VCaP (cell line): ENCODE measurements at regions not wholly inside any gene's neighbourhood (a gene's known extent, or its start where the extent isn't known, plus 50 kb on each side); places are given as distances from the start of the nearest gene placed in this dataset.
"Not testable (repeated sequence)": the region's sequence is repeated elsewhere in the genome, so short reads cannot be mapped to it uniquely, and the experiment has no call there.

ENCODE experiments used
- H3K27ac ChIP-seq: fragments of 450-650 bp; 2 replicates; pipeline ENCODE4 v1.5.1; 2017
- TF ChIP-seq, protein P1 (sequence below): fragments of 450-650 bp; conservative IDR thresholded peaks from 2 replicates; pipeline ENCODE4 v1.5.1; 2017; ENCODE audit warnings: mild to moderate bottlenecking, moderate library complexity

DNA sequence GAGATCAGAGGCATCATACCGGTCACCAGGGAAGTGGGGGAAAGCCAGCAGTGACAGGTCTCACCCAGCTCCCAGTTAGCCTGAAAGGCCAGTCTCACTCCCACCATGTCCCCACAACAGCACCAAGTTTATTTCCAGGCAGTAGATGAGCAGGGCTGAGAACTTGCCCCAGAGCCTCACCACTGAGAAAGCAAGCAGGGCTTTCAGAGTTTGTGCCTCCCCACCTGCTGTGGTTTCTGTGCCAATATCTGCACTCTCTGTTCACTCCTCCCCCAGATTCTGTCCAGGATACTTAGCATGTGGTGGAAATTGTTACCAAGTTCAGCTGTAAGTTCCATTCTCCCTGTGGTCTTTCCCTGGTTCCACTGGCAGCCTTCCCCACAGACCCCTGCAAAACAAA, 255.0 kb upstream of the HTR1E start:
- H3K27ac ChIP-seq, result no peak overlapping the region
- TF ChIP-seq, protein P1, sequence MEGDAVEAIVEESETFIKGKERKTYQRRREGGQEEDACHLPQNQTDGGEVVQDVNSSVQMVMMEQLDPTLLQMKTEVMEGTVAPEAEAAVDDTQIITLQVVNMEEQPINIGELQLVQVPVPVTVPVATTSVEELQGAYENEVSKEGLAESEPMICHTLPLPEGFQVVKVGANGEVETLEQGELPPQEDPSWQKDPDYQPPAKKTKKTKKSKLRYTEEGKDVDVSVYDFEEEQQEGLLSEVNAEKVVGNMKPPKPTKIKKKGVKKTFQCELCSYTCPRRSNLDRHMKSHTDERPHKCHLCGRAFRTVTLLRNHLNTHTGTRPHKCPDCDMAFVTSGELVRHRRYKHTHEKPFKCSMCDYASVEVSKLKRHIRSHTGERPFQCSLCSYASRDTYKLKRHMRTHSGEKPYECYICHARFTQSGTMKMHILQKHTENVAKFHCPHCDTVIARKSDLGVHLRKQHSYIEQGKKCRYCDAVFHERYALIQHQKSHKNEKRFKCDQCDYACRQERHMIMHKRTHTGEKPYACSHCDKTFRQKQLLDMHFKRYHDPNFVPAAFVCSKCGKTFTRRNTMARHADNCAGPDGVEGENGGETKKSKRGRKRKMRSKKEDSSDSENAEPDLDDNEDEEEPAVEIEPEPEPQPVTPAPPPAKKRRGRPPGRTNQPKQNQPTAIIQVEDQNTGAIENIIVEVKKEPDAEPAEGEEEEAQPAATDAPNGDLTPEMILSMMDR, result no peak

DNA sequence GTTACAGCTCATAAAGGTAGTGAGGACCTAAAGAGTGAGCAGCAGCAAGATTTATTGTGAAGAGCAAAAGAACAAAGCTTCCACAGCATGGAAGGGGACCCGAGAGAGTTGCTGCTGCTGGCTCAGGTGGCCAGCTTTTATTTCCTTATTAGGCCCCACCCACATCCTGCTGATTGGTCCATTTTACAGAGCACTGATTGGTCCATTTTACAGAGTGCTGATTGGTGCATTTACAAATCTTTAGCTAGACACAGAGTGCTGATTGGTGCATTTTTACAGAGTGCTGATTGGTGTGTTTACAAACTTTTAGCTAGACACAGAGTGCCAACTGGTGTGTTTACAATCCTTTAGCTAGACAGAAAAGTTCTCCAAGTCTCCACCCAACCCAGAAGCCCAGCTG, 256.2 kb upstream of the HTR1E start:
- H3K27ac ChIP-seq, result not testable (repeated sequence)

DNA sequence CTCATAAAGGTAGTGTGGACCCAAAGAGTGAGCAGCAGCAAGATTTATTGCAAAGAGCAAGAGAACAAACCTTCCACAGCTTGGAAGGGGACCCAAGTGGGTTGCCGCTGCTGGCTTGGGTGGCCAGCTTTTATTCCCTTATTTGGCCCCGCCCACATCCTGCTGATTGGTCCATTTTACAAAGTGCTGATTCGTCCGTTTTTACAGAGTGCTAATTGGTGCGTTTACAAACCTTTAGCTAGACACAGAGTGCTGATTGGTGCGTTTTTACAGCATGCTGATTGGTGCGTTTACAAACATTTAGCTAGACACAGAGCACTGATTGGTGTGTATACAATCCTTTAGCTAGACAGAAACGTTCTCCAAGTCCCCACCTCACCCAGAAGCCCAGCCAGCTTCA, 265.2 kb upstream of the HTR1E start:
- H3K27ac ChIP-seq, result not testable (repeated sequence)

DNA sequence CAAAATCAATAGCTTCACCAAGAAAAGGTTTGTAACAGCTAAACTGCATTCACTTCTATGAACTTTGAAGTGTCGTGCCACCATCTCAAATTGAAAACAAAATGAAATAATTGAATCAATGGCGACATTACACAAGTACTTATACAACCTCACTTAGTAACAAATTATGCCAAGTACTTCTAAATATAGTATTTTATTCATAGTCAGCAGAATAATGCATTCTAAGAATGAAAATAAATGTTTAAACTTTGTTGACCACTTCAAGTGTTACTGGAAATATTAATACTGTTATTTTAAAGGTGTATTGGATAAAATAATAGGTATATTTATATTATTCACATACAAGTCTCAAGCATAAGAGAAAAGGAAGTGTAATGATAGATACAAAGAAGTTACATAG, 280.1 kb upstream of the HTR1E start:
- H3K27ac ChIP-seq, result no peak overlapping the region
- TF ChIP-seq, protein P1, result no peak

DNA sequence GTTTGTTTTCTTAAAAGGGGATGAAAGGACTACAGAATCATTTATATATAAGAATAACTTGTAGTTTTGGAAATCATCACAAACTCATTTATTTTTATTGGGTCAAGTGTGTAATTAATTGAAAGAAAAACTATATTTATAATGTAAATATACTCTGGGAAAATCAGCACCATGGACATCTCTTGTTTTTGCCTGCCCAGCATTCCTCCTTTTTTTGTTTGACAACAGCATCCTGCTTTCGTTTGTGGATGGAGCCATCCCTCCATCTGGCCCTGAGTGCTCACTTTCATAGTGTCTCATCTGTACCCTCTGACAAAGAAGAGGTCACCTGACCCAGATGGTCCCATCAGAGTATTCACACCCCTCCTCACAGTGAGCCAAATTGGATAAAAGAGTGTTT, 308.2 kb upstream of the HTR1E start:
- H3K27ac ChIP-seq, result no peak overlapping the region
- TF ChIP-seq, protein P1, result no peak

DNA sequence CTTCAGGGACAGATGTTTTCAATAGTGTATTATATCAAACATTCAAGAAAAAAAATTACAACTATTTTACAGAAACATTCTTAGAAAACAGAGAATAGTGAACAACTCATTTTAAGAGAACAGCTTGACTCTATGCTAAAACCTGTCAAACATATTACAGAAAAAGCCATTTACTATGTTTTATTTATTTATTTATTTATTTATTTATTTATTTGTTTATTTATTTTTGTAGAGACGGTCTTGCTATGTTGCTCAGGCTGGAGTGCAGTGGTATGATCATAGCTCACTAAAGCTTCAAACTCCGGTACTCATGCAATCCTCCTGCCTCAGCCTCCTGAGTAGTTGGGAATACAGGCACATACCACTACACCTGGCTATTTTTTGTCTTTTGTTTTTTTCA, 317.9 kb upstream of the HTR1E start:
- H3K27ac ChIP-seq, result no peak overlapping the region
- TF ChIP-seq, protein P1, result no peak

DNA sequence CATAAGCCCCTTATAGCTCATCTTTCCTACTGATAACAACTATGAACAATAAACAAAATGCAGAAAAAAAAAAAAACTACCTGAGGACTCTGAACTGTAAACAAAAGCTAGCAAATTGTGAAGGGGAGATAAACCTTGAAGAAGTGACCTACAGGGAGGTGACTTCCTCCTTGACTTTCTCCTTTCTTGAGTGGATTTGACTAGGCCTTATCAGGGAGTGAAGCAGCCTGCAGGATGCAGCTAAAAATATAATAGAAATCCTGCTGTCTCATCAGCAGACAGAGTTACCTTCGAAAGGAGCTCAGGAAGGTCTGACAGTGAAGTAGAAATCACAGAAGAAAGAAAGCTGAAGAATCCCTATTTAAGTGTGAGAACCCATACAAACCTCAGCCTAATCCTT, 322.0 kb upstream of the HTR1E start:
- TF ChIP-seq, protein P1, result no peak

DNA sequence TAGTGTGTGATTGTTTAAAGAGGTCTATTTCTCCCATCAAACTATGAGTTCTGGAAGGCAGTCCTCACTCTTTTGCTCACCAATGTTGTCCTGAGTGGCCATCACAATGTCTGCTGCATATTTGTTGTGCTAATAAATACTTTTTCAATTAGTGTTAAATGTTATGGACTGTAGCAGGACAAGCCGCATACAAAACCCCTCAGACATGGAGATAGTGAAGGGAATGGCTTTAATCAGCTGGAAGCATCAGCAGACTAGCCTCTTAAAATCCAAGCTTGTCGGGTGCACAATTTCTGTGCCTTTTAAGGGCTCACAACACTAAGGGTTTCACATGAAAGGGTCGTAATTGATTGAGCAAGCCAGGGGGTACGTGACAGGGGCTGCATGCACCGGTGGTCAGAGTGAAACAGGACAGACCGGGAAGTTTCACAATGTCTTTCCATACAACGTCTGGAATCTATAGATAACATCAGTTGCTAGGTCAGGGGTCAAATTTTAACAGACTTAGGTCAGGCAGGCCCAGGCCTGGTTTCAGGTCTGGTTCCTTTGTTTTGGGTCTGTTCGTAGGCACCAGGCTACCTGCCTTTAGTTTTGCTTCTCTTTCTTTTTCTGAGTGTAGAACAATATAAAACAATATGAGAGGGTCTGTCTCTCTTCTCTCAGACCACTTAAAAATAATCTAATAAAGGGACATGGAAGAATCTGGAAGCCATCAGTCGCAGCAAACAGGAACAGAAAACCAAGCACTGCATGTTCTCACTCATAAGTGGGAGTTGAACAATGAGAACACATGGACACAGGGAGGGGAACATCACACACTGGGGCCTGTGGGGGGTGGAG, 327.6 kb upstream of the HTR1E start:
- no peak overlapping the region for H3K27ac ChIP-seq
- TF ChIP-seq, protein P1, result no peak

More for the DNA sequence above, 322.0 kb upstream of the HTR1E start:
- no peak overlapping the region for H3K27ac ChIP-seq

DNA sequence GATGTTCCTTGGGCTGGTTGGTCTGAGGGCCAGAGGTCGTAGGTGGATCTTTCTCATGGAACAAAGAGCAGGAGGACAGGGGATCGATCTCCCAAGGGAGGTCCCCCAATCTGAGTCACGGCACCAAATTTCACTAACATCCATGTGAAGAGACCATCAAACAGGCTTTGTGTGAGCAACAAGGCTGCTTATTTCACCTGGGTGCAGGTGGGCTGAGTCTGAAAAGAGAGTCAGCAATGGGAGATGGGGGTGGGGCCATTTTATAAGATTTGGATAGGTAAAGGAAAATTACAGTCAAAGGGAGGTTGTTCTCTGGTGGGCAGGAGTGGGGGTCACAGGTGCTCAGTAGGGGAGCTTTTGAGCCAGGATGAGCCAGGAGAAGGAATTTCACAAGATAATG, 334.0 kb upstream of the HTR1E start:
- H3K27ac ChIP-seq, result not testable (repeated sequence)

DNA sequence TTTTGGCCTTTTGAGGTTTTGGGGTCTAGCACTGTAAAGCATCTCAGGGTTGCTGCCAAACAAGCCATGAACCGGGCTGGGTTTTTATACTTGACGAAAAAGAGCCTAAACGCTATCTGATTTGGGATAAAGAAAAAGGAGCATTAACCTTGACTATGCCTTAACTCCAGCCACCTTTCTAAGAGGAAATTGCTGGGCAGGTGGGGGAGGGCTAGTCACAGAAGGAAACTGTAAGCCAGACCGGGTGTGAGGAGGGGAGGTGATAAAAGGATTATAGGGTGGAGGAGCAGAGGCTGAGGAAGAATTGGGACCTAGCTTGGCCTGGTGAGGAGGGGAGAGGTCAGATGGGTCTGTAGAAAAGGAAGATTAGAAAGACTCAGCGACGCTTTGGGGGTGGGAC, 335.2 kb upstream of the HTR1E start:
- not testable (repeated sequence) for H3K27ac ChIP-seq

DNA sequence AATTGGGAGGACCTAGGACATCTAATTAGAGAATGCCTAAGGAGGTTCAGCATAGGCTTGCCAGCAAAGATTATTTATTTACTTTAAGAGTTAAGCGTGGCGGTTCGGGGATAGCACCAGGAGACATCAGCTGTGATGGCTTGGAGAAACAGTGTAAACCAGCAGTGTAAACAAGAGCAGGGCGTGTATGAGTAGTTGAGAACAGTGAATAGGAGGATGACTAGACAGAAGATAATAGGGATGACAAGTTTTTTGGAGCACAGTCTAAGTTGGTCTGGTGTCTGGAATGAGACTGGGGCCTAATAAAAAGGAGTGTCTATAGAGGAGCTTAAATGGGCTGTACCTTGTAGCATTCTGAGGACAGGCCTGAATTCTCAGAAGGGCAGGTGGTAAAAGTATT, 338.4 kb upstream of the HTR1E start:
- not testable (repeated sequence) for H3K27ac ChIP-seq
